Dermis blood vessel endothelial cell (primary cell): ENCODE measurements at regions not wholly inside any gene's neighbourhood (a gene's known extent, or its start where the extent isn't known, plus 50 kb on each side); places are given as distances from the start of the nearest gene placed in this dataset.

Experiments
- DNase-seq: peaks from one replicate; pipeline ENCODE4 v3.0.0; 2010

- DNase-seq, result no peak
Measured at GRCh38 chr2:120785228-120785966, 49.7 kb downstream of the GLI2 start.

GRCh38 chr2:120786038-120786960, 50.6 kb downstream of the GLI2 start:
- no peak for DNase-seq

- no peak for DNase-seq
Measured at GRCh38 chr2:120787111-120787821, 51.6 kb downstream of the GLI2 start.

- no peak for DNase-seq
Measured at GRCh38 chr2:120787822-120788700, 52.4 kb downstream of the GLI2 start.

GRCh38 chr2:120791243-120791961, 55.7 kb downstream of the GLI2 start:
- no peak for DNase-seq

GRCh38 chr2:120791962-120792297, 56.3 kb downstream of the GLI2 start:
- DNase-seq, result no peak

GRCh38 chr2:120793682-120794403, 58.2 kb downstream of the GLI2 start:
- no peak for DNase-seq

- no peak for DNase-seq
Measured at GRCh38 chr2:120794716-120795115, 59.0 kb downstream of the GLI2 start.

GRCh38 chr2:120796094-120796493, 60.4 kb downstream of the GLI2 start:
- DNase-seq, result no peak

GRCh38 chr2:120797421-120798221, 62.0 kb downstream of the GLI2 start:
- DNase-seq, result no peak

GRCh38 chr2:120798567-120799247, 63.0 kb downstream of the GLI2 start:
- no peak for DNase-seq

GRCh38 chr2:120802158-120802557, 66.5 kb downstream of the GLI2 start:
- DNase-seq, result no peak

- DNase-seq, result no peak
Measured at GRCh38 chr2:120802867-120803484, 67.3 kb downstream of the GLI2 start.

- no peak for DNase-seq
Measured at GRCh38 chr2:120803764-120804335, 68.2 kb downstream of the GLI2 start.

GRCh38 chr2:120804459-120804858, 68.8 kb downstream of the GLI2 start:
- DNase-seq, result no peak

- no peak for DNase-seq
Measured at GRCh38 chr2:120805011-120805410, 69.3 kb downstream of the GLI2 start.

- no peak for DNase-seq
Measured at GRCh38 chr2:120805602-120806001, 69.9 kb downstream of the GLI2 start.

GRCh38 chr2:120807751-120808150, 72.1 kb downstream of the GLI2 start:
- no peak for DNase-seq

GRCh38 chr2:120809151-120809550, 73.5 kb downstream of the GLI2 start:
- no peak for DNase-seq
